BLaER1 (cell line): ENCODE measurements at regions not wholly inside any gene's neighbourhood (a gene's known extent, or its start where the extent isn't known, plus 50 kb on each side); places are given as distances from the start of the nearest gene placed in this dataset.

Source experiments
- H3K27ac ChIP-seq: shearing (Covaris generic); formaldehyde crosslinking; 2 replicates; pipeline ENCODE4 v1.8.1; 2022
- H3K27me3 ChIP-seq: shearing (Covaris generic); formaldehyde crosslinking; 2 replicates; pipeline ENCODE4 v1.8.1; 2022
- H3K36me3 ChIP-seq: shearing (Covaris generic); formaldehyde crosslinking; 2 replicates; pipeline ENCODE4 v1.8.1; 2022
- H3K4me1 ChIP-seq: shearing (Covaris generic); formaldehyde crosslinking; 2 replicates; pipeline ENCODE4 v1.8.1; 2022
- H3K4me2 ChIP-seq: shearing (Covaris generic); formaldehyde crosslinking; 2 replicates; pipeline ENCODE4 v1.8.1; 2022
- H3K4me3 ChIP-seq: shearing (Covaris generic); formaldehyde crosslinking; 2 replicates; pipeline ENCODE4 v1.8.1; 2022
- H3K9ac ChIP-seq: shearing (Covaris generic); formaldehyde crosslinking; 2 replicates; pipeline ENCODE4 v1.8.1; 2022
- H3K9me3 ChIP-seq: shearing (Covaris generic); formaldehyde crosslinking; 2 replicates; pipeline ENCODE4 v1.8.1; 2022
- H4K20me1 ChIP-seq: shearing (Covaris generic); formaldehyde crosslinking; 2 replicates; pipeline ENCODE4 v1.8.1; 2022
- Cebpa-rat ChIP-seq: shearing (Covaris generic); IDR thresholded peaks from 2 replicates; pipeline ENCODE4 v1.8.1; 2022

DNA sequence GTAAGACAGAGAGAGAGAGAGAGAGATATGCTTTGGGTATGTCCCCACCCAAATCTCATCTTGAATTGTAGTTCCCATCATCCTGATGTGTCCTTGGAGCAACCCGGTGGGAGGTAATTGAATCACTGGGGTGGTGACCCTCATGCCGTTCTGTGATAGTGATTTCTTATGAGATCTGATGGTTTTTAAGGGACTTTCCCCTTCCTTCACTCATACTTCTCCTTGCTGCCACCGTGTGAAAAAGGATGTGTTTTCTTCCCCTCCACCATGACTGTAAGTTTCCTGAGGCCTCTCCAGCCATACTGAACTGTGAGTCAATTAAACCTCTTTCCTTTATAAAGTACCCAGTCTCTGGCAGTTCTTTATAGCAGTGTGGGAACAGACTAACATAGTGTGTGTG, 60.3 kb downstream of the EOMES start:
- H3K27me3 ChIP-seq = no peaks in the 10 kb centered on the region
- no peaks in the 10 kb centered on the region for H3K9me3 ChIP-seq
- no peak overlapping the region for H3K4me2 ChIP-seq
- no peak for TF ChIP-seq Cebpa-rat
- H3K36me3 ChIP-seq = no peaks in the 10 kb centered on the region
- H3K9ac ChIP-seq = no peak overlapping the region
- no peak overlapping the region for H3K4me3 ChIP-seq
- H3K27ac ChIP-seq = no peak overlapping the region
- no peaks in the 10 kb centered on the region for H4K20me1 ChIP-seq
- peaks cover 12% of the 10 kb centered on the region for H3K4me1 ChIP-seq

DNA sequence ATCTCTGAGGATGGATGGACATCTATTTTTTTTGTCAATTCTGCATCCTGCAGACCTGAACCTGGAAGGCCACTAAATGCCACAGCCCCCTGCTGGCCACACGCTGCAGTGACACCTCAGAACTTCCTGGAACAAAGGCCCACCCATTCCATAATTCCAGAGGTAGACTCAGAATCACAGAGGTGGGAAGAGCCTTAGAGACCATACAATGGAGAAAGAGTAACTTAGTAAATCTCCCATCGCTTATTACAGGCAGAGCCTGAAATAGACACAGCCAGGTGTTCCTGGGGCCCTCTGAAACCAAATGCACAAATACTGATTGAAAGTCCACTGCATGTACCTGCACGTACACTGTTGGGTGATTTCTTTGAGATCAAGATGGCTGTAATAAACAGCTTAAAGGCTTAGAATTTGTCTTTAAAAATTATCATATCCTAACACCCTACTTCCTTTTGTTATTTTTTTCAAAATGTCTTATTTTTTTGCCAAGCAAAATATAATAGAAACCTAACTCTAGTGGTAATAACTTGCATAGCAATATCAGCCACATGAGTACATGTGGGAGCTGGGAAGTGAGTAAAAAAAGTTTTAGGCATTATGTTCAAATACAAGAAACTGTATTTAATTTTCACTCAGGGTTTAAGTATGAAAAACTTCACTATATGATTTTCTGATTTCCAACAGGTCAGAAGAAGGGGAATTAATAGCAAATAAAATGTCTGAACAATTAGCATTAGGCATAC, 62.7 kb downstream of the EOMES start:
- H3K27me3 ChIP-seq = no peaks in the 10 kb centered on the region
- TF ChIP-seq Cebpa-rat = no peak
- H3K4me3 ChIP-seq = no peak overlapping the region
- no peaks in the 10 kb centered on the region for H3K4me1 ChIP-seq
- no peak overlapping the region for H3K4me2 ChIP-seq
- no peak overlapping the region for H3K27ac ChIP-seq
- no peak overlapping the region for H3K9ac ChIP-seq
- H4K20me1 ChIP-seq = no peaks in the 10 kb centered on the region
- H3K9me3 ChIP-seq = no peaks in the 10 kb centered on the region
- H3K36me3 ChIP-seq = no peaks in the 10 kb centered on the region

DNA sequence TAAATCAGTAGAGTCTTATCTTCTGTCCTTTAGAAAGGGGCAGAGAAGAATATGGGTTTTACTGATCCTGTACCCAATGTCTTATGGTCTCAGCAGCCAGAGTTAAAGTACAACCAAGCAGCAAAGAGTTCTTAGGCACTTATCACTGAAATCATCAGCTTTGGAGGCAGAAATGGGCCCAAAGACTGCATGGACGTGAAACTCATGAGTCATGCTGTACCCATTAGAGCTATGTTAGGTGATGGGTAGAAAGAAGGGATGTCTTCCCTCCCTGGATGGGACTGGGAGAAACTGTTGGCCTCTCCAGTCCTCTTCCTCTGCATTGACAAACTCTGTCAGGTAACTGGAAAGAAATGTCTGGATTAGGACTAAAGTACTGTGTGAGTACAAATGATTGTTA, 63.4 kb downstream of the EOMES start:
- no peak overlapping the region for H3K9ac ChIP-seq
- no peaks in the 10 kb centered on the region for H4K20me1 ChIP-seq
- no peak for TF ChIP-seq Cebpa-rat
- H3K4me2 ChIP-seq = no peak overlapping the region
- H3K27me3 ChIP-seq = no peaks in the 10 kb centered on the region
- no peaks in the 10 kb centered on the region for H3K9me3 ChIP-seq
- no peak overlapping the region for H3K27ac ChIP-seq
- no peak overlapping the region for H3K4me3 ChIP-seq
- no peaks in the 10 kb centered on the region for H3K36me3 ChIP-seq
- no peaks in the 10 kb centered on the region for H3K4me1 ChIP-seq

DNA sequence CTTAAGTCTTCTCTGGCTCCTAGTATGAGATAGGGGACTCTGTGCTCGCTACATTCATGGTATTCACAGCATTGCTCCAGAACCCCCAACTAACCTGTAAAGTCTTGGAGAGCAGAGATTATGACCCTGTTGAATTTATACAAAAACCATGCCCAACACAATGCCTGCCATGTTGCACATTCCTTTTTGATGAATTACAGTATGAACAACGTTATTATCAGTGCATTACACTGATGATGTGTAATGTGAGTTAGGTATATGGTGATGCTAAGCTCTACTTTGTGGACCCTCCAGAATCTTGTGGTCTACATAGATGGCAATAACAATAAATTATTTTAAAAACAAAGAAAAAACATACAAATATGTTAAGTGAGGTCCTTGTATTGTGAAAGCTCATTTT, 64.3 kb downstream of the EOMES start:
- Histone ChIP-seq H3K9ac (no peak overlapping the region), H4K20me1 (no peaks in the 10 kb centered on the region), H3K4me1 (no peaks in the 10 kb centered on the region), H3K9me3 (no peaks in the 10 kb centered on the region), H3K27ac (no peak overlapping the region), H3K4me3 (no peak overlapping the region), H3K27me3 (no peaks in the 10 kb centered on the region), H3K36me3 (no peaks in the 10 kb centered on the region), H3K4me2 (no peak overlapping the region)
- TF ChIP-seq Cebpa-rat = no peak

DNA sequence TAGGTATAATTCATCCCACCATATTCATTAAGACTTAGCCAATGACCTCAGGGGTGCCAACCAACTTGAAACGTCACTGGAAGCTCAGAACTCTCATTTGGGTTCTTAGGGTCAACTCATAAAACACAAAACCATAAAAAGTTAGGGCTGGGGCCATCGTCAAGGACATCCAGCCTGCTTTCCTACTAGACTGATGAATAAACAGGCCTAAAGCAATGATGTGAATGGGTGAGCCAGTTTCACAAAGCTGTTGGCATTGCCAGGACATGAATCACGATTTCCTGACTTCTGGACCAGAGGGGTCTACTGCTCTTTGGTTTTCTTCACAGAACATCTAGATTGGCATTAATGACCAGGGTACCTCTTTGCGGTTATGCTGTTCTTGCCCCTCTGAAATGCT, 64.7 kb downstream of the EOMES start:
- no peaks in the 10 kb centered on the region for H4K20me1 ChIP-seq
- H3K4me2 ChIP-seq = no peak overlapping the region
- H3K4me1 ChIP-seq = no peaks in the 10 kb centered on the region
- no peaks in the 10 kb centered on the region for H3K9me3 ChIP-seq
- no peak overlapping the region for H3K27ac ChIP-seq
- no peak overlapping the region for H3K4me3 ChIP-seq
- no peaks in the 10 kb centered on the region for H3K27me3 ChIP-seq
- TF ChIP-seq Cebpa-rat = no peak
- H3K36me3 ChIP-seq = no peaks in the 10 kb centered on the region
- H3K9ac ChIP-seq = no peak overlapping the region

DNA sequence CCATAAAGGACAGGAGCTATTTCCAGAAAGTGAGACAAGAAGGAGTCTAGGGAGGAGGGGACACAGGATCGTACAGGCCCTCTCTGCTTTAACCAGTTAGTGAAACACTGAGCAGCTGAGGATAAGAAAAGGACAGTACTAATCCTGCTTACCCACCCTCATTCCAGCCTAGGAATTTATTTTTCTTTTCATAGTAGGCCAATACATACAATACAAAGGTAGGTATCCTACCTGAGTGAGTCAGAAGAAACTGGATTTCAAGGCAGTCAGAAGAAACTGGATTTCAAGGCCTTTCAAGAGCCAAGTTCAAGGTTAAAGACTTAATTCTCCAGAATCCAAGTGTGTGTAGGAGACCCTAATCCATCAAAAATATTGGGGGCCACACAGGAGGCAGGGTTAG, 65.3 kb downstream of the EOMES start:
- no peak overlapping the region for H3K9ac ChIP-seq
- H3K9me3 ChIP-seq = no peaks in the 10 kb centered on the region
- no peak overlapping the region for H3K4me2 ChIP-seq
- no peaks in the 10 kb centered on the region for H3K36me3 ChIP-seq
- H3K27me3 ChIP-seq = no peaks in the 10 kb centered on the region
- no peaks in the 10 kb centered on the region for H4K20me1 ChIP-seq
- H3K4me3 ChIP-seq = no peak overlapping the region
- no peaks in the 10 kb centered on the region for H3K4me1 ChIP-seq
- H3K27ac ChIP-seq = no peak overlapping the region
- no peak for TF ChIP-seq Cebpa-rat

DNA sequence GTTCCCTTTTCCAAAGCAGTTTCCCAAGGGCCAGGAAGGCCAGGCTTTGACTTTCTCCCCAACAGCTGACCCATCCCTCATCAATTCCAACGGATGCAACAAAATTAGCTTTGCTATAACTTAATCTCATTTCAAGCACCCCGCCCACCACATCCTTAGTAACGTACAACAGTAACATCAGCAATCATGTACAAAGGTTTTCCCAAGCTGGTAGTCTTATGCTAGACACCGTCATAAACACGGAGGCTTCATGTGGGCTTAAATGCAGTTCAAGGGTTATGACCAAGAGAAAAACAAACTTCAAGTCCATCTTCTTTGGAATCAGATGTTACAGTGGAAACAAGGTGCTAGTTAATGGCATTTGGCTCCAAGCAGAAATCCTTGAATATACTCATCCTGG, 66.6 kb downstream of the EOMES start:
- Histone ChIP-seq H3K9me3 (no peaks in the 10 kb centered on the region), H3K9ac (no peak overlapping the region), H3K4me1 (no peaks in the 10 kb centered on the region), H4K20me1 (no peaks in the 10 kb centered on the region), H3K36me3 (no peaks in the 10 kb centered on the region), H3K27ac (no peak overlapping the region), H3K4me2 (no peak overlapping the region), H3K4me3 (no peak overlapping the region), H3K27me3 (no peaks in the 10 kb centered on the region)
- TF ChIP-seq Cebpa-rat = no peak

DNA sequence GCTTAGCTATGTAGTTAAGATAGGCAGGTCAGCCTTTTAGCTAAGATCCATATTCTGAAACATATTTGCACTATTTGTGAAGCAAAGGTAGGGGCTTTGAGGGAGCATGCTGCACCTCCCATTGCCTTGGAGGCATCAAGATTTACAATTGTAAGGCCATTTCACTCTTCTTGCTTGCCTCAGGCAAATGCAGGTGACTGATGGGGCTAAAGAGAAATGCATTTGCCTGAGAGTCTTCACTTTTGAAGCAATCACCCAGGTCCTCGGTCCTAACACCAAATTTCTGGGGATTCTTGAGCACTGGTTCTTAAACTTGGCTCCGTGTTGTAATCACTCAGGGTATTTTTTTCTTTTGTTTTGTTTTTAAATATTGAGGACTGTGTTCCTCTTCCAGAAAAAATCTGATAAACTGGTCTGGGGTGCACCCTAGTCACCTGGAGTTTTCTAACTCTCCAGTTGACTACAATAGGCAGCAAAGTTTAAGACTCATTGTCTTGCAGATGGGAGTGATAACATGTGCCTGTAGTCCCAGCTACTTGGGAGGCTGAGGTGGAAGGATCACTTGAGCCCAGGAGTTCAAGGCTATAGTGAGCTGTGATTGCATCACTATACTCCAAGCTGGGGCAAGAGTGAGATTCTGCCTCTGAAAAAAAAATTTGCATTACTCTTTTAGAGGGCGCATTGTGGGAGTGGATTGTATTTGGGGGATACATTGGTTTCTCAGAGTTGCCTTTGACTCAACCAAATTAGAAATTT, 68.1 kb downstream of the EOMES start:
- Histone ChIP-seq H3K4me2 (no peak overlapping the region), H3K9me3 (no peaks in the 10 kb centered on the region), H3K27me3 (no peaks in the 10 kb centered on the region), H3K36me3 (no peaks in the 10 kb centered on the region), H3K4me3 (no peak overlapping the region), H3K27ac (no peak overlapping the region), H4K20me1 (no peaks in the 10 kb centered on the region), H3K9ac (no peak overlapping the region), H3K4me1 (no peaks in the 10 kb centered on the region)
- no peak for TF ChIP-seq Cebpa-rat

DNA sequence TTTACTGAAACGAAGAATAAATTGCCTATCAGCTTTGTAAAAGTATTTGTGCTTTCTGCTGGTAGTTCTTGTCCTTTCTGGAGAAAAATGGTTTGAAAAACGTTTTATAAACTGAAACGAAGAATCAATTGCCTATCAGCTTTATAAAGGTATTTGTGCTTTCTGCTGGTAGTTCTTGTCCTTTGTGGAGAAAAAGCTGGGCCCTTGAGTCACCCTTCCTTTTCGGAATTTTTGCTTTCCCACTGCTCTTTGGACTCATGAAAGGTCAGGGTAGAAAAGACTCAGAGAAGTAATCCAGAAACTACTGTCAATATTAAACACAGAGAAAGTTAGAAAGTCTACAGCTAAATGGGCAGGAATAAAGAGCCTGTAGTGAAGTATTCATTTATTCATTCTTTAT, 72.8 kb downstream of the EOMES start:
- Histone ChIP-seq H3K36me3 (no peaks in the 10 kb centered on the region), H3K4me2 (no peak overlapping the region), H3K4me3 (no peak overlapping the region), H3K27me3 (no peaks in the 10 kb centered on the region), H4K20me1 (no peaks in the 10 kb centered on the region), H3K27ac (no peak overlapping the region), H3K9ac (no peak overlapping the region), H3K4me1 (no peaks in the 10 kb centered on the region), H3K9me3 (no peaks in the 10 kb centered on the region)
- no peak for TF ChIP-seq Cebpa-rat

DNA sequence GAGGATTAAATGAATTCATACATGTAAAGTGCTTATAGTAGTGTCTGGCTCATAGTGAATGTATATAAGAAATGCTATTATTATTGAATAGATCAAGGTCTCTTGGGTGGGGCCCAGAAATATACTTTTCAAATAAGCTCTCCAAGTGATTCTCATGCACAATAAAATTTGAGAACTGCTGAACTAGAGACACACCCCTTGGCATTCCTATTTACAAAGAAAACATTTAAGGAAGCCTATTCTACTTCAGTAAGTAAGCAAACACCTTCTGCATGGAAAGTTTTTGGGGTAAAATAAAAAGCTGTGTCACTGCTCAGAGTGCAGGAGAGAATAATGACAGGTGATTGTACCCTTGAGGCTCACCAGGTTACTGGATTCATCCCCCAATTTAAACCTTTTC, 75.2 kb downstream of the EOMES start:
- Histone ChIP-seq H3K36me3 (no peaks in the 10 kb centered on the region), H3K27ac (no peak overlapping the region), H3K9me3 (no peaks in the 10 kb centered on the region), H3K4me3 (no peak overlapping the region), H3K4me1 (no peaks in the 10 kb centered on the region), H4K20me1 (no peaks in the 10 kb centered on the region), H3K9ac (no peak overlapping the region), H3K27me3 (no peaks in the 10 kb centered on the region), H3K4me2 (no peak overlapping the region)
- TF ChIP-seq Cebpa-rat = no peak

DNA sequence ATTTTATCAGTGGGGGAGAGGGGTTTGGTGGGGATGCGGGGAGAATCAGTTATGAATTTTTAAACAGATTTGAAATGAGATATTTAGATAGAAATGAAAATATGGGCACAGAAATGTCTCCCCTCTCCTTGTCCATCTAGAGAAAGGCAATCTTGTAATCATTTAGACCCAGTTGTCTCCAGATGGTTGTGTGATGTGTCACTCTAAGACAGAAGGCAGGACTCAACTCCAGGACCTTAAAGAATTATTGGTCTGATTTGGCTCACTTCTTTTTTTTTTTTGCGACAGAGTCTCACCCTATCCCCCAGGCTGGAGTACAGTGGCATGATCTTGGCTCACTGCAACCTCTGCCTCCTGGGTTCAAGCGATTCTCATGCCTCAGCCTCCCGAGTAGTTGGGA, 77.2 kb downstream of the EOMES start:
- Histone ChIP-seq H3K4me1 (no peaks in the 10 kb centered on the region), H3K27me3 (no peaks in the 10 kb centered on the region), H3K36me3 (no peaks in the 10 kb centered on the region), H3K9ac (no peak overlapping the region), H3K9me3 (no peaks in the 10 kb centered on the region), H3K4me3 (no peak overlapping the region), H3K27ac (no peak overlapping the region), H3K4me2 (no peak overlapping the region), H4K20me1 (no peaks in the 10 kb centered on the region)
- TF ChIP-seq Cebpa-rat = no peak
